Neural cell (in vitro differentiated cells): ENCODE measurements at regions not wholly inside any gene's neighbourhood (a gene's known extent, or its start where the extent isn't known, plus 50 kb on each side); places are given as distances from the start of the nearest gene placed in this dataset.

ENCODE experiments used
- H2AFZ ChIP-seq: fragments of 200-600, 300-800 bp; sonication (generic), shearing (Covaris generic); 2 replicates; pipeline ENCODE4 v1.6.0; 2014; ENCODE audit warnings: low read depth, mild to moderate bottlenecking, antibody characterized with exemption, low read length, moderate library complexity
- H3F3A ChIP-seq: fragments of 200-600 bp; shearing (Covaris generic); 2 replicates; pipeline ENCODE4 v1.6.1; 2016; ENCODE audit warnings: mild to moderate bottlenecking, moderate library complexity, mixed read lengths, antibody characterized with exemption, low read length; ENCODE audit not compliant: insufficient read depth, poor library complexity, severe bottlenecking
- H3K27ac ChIP-seq: fragments of 200-600, 300-800 bp; sonication (generic), shearing (Covaris generic); 2 replicates; pipeline ENCODE4 v1.5.1; 2014; ENCODE audit warnings: mild to moderate bottlenecking, low read length, moderate library complexity
- H3K27me3 ChIP-seq: fragments of 300-800, 200-600 bp; sonication (generic), shearing (Covaris generic); 2 replicates; pipeline ENCODE4 v1.6.0; 2014; ENCODE audit warnings: mild to moderate bottlenecking, low read depth, low read length, moderate library complexity; ENCODE audit not compliant: insufficient read depth
- H3K36me3 ChIP-seq: fragments of 300-800, 200-600 bp; sonication (generic), shearing (Covaris generic); 2 replicates; pipeline ENCODE4 v1.5.1; 2014; ENCODE audit warnings: mild to moderate bottlenecking, antibody characterized with exemption, low read length, moderate library complexity; ENCODE audit not compliant: insufficient read depth
- H3K4me2 ChIP-seq: fragments of 300-800, 200-600 bp; sonication (generic), shearing (Covaris generic); 2 replicates; pipeline ENCODE4 v1.6.0; 2014; ENCODE audit warnings: mild to moderate bottlenecking, low read length
- H3K4me3 ChIP-seq: fragments of 300-800, 200-600 bp; sonication (generic), shearing (Covaris generic); 2 replicates; pipeline ENCODE4 v1.5.1; 2014; ENCODE audit warnings: mild to moderate bottlenecking, low read length, moderate library complexity
- H3K79me2 ChIP-seq: fragments of 200-600 bp; shearing (Covaris generic); replicated peaks from 2 replicates; pipeline ENCODE4 v1.6.0; 2014; ENCODE audit warnings: mild to moderate bottlenecking, low read length, moderate library complexity; ENCODE audit not compliant: insufficient read depth
- H3K9ac ChIP-seq: fragments of 300-800, 200-600 bp; sonication (generic), shearing (Covaris generic); 2 replicates; pipeline ENCODE4 v1.6.1; 2016; ENCODE audit warnings: mild to moderate bottlenecking, low read length, mixed read lengths
- H3K9me2 ChIP-seq: fragments of 200-600 bp; shearing (Covaris generic); 2 replicates; pipeline ENCODE4 v1.6.1; 2016; ENCODE audit warnings: mild to moderate bottlenecking, low read length, mixed read lengths; ENCODE audit not compliant: insufficient read depth
- H3K9me3 ChIP-seq: fragments of 200-600, 300-800 bp; sonication (generic), shearing (Covaris generic); 2 replicates; pipeline ENCODE4 v1.6.1; 2016; ENCODE audit warnings: mild to moderate bottlenecking, mixed run types, low read length, moderate library complexity, mixed read lengths
- H4K20me1 ChIP-seq: fragments of 200-600 bp; shearing (Covaris generic); 2 replicates; pipeline ENCODE4 v1.6.1; 2016; ENCODE audit warnings: mild to moderate bottlenecking, mixed run types; ENCODE audit not compliant: insufficient read depth
- CTCF ChIP-seq: fragments of 450-650 bp; IDR thresholded peaks from 2 replicates; pipeline ENCODE4 v1.5.1; 2014; ENCODE audit warnings: antibody characterized with exemption, mild to moderate bottlenecking, moderate library complexity; ENCODE audit not compliant: poor library complexity, severe bottlenecking
- EP300 ChIP-seq: fragments of 450-650 bp; conservative IDR thresholded peaks from 2 replicates; pipeline ENCODE4 v1.6.1; 2014; ENCODE audit warnings: antibody characterized with exemption, mild to moderate bottlenecking, moderate library complexity; ENCODE audit not compliant: poor library complexity, severe bottlenecking
- EZH2 ChIP-seq: fragments of 200-600, 300-800 bp; shearing (Covaris generic), sonication (generic); IDR thresholded peaks from 2 replicates; pipeline ENCODE4 v1.6.1; 2014; ENCODE audit warnings: antibody characterized with exemption, low read length, borderline replicate concordance, mild to moderate bottlenecking; ENCODE audit not compliant: insufficient read depth, poor library complexity, severe bottlenecking
- MXI1 ChIP-seq: fragments of 450-650 bp; conservative IDR thresholded peaks from 2 replicates; pipeline ENCODE4 v1.6.1; 2014; ENCODE audit warnings: antibody characterized with exemption, mild to moderate bottlenecking; ENCODE audit not compliant: poor library complexity, severe bottlenecking
- POLR2AphosphoS5 ChIP-seq: IDR thresholded peaks from 2 replicates; pipeline ENCODE4 v1.6.1; 2012
- RAD21 ChIP-seq: fragments of 450-650 bp; conservative IDR thresholded peaks from 2 replicates; pipeline ENCODE4 v1.6.1; 2014; ENCODE audit warnings: antibody characterized with exemption, mild to moderate bottlenecking, moderate library complexity
- SMC3 ChIP-seq: fragments of 450-650 bp; conservative IDR thresholded peaks from 2 replicates; pipeline ENCODE4 v1.6.1; 2014; ENCODE audit warnings: antibody characterized with exemption, mild to moderate bottlenecking, moderate library complexity; ENCODE audit not compliant: poor library complexity
- TAF1 ChIP-seq: IDR thresholded peaks from 2 replicates; pipeline ENCODE4 v1.6.1; 2012; ENCODE audit warnings: low read depth
- TF ChIP-seq, protein P1 (sequence below): IDR thresholded peaks from 2 replicates; pipeline ENCODE4 v1.6.1; 2012; ENCODE audit warnings: borderline replicate concordance

- no peak overlapping the region for H3K9ac ChIP-seq
- no peaks in the 10 kb centered on the region for H3K27me3 ChIP-seq
- no peak overlapping the region for H3K27ac ChIP-seq
- no peak overlapping the region for H3K4me3 ChIP-seq
- no peak overlapping the region for H3K4me2 ChIP-seq
- no peaks in the 10 kb centered on the region for H3K9me3 ChIP-seq
- no peaks in the 10 kb centered on the region for H4K20me1 ChIP-seq
- H3K79me2 ChIP-seq, result no peaks in the 10 kb centered on the region
- H3F3A ChIP-seq, result no peaks in the 10 kb centered on the region
- H3K9me2 ChIP-seq, result no peaks in the 10 kb centered on the region
- TF ChIP-seq SMC3 (no peak), EZH2 (no peak), TAF1 (no peak), CTCF (no peak), RAD21 (no peak), MXI1 (no peak), POLR2AphosphoS5 (no peak), EP300 (no peak)
- TF ChIP-seq, protein P1, sequence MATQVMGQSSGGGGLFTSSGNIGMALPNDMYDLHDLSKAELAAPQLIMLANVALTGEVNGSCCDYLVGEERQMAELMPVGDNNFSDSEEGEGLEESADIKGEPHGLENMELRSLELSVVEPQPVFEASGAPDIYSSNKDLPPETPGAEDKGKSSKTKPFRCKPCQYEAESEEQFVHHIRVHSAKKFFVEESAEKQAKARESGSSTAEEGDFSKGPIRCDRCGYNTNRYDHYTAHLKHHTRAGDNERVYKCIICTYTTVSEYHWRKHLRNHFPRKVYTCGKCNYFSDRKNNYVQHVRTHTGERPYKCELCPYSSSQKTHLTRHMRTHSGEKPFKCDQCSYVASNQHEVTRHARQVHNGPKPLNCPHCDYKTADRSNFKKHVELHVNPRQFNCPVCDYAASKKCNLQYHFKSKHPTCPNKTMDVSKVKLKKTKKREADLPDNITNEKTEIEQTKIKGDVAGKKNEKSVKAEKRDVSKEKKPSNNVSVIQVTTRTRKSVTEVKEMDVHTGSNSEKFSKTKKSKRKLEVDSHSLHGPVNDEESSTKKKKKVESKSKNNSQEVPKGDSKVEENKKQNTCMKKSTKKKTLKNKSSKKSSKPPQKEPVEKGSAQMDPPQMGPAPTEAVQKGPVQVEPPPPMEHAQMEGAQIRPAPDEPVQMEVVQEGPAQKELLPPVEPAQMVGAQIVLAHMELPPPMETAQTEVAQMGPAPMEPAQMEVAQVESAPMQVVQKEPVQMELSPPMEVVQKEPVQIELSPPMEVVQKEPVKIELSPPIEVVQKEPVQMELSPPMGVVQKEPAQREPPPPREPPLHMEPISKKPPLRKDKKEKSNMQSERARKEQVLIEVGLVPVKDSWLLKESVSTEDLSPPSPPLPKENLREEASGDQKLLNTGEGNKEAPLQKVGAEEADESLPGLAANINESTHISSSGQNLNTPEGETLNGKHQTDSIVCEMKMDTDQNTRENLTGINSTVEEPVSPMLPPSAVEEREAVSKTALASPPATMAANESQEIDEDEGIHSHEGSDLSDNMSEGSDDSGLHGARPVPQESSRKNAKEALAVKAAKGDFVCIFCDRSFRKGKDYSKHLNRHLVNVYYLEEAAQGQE, result no peak
- H2AFZ ChIP-seq, result no peak overlapping the region
- H3K36me3 ChIP-seq, result peaks cover 3% of the 10 kb centered on the region
These were observed 168.5 kb downstream of the KATNIP start for GRCh38 chr16:27718201-27719105.

GRCh38 chr16:27719106-27719445 is 169.1 kb downstream of the KATNIP start:
- no peak overlapping the region for H3K27ac ChIP-seq
- no peak overlapping the region for H2AFZ ChIP-seq
- H3F3A ChIP-seq, result no peaks in the 10 kb centered on the region
- H3K4me3 ChIP-seq, result no peak overlapping the region
- H4K20me1 ChIP-seq, result no peaks in the 10 kb centered on the region
- H3K9ac ChIP-seq, result no peak overlapping the region
- H3K9me2 ChIP-seq, result no peaks in the 10 kb centered on the region
- H3K9me3 ChIP-seq, result no peaks in the 10 kb centered on the region
- no peak for TF ChIP-seq TAF1
- no peak for TF ChIP-seq RAD21
- no peak for TF ChIP-seq EP300
- no peak for TF ChIP-seq MXI1
- no peak for TF ChIP-seq SMC3
- TF ChIP-seq EZH2, result no peak
- TF ChIP-seq, protein P1, result no peak
- TF ChIP-seq POLR2AphosphoS5, result no peak
- TF ChIP-seq CTCF, result no peak
- no peak overlapping the region for H3K4me2 ChIP-seq
- no peaks in the 10 kb centered on the region for H3K79me2 ChIP-seq
- no peaks in the 10 kb centered on the region for H3K27me3 ChIP-seq
- H3K36me3 ChIP-seq, result peaks cover 3% of the 10 kb centered on the region
